Suprapubic skin (tissue), 4 donors: ENCODE measurements at regions not wholly inside any gene's neighbourhood (a gene's known extent, or its start where the extent isn't known, plus 50 kb on each side); places are given as distances from the start of the nearest gene placed in this dataset.

ENCODE experiments used
- EP300 ChIP-seq: sonication (generic); formaldehyde crosslinking; IDR thresholded peaks from one replicate; pipeline ENCODE4 v1.6.1; 2017; ENCODE audit warnings: antibody characterized with exemption
- POLR2A ChIP-seq, 2 donors: fragments of 450-650 bp; IDR thresholded peaks; one replicate each; pipeline ENCODE4 v1.6.1; 2017; ENCODE audit warnings: antibody characterized with exemption in 2 of 2, mild to moderate bottlenecking in 2 of 2, moderate library complexity in 2 of 2
- POLR2AphosphoS5 ChIP-seq, 3 donors: sonication (generic); formaldehyde crosslinking; IDR thresholded peaks; one replicate each; pipeline ENCODE4 v1.6.1; 2017; ENCODE audit warnings: antibody characterized with exemption in 3 of 3
- TF ChIP-seq, protein P1 (sequence below), 2 donors: fragments of 200-600 bp in 1 of 2; fragments of 450-650 bp in 1 of 2; sonication (generic) in 1 of 2; IDR thresholded peaks; one replicate each; pipeline ENCODE4 v1.5.1; 2016 to 2019; ENCODE audit warnings: antibody characterized with exemption in 2 of 2, mild to moderate bottlenecking in 1 of 2, moderate library complexity in 1 of 2

DNA sequence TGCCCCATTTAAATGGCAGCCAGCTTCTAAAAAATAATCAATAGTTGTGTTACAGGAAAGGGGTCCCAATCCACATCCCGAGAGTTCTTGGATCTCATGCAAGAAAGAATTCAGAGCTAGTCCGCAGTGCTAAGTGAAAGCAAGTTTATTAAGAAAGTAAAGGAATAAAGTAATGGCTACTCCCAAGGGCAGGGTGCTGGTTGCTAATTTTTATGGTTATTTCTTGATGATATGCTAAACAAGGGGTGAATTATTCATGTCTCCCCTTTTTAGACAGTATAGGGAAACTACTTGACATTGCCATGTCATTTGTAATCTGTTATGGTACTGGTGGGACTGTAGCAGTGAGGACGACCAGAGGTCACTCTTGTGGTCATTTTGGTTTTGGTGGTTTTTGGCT is 591.3 kb downstream of the LRFN5 start:
- TF ChIP-seq, protein P1, sequence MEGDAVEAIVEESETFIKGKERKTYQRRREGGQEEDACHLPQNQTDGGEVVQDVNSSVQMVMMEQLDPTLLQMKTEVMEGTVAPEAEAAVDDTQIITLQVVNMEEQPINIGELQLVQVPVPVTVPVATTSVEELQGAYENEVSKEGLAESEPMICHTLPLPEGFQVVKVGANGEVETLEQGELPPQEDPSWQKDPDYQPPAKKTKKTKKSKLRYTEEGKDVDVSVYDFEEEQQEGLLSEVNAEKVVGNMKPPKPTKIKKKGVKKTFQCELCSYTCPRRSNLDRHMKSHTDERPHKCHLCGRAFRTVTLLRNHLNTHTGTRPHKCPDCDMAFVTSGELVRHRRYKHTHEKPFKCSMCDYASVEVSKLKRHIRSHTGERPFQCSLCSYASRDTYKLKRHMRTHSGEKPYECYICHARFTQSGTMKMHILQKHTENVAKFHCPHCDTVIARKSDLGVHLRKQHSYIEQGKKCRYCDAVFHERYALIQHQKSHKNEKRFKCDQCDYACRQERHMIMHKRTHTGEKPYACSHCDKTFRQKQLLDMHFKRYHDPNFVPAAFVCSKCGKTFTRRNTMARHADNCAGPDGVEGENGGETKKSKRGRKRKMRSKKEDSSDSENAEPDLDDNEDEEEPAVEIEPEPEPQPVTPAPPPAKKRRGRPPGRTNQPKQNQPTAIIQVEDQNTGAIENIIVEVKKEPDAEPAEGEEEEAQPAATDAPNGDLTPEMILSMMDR (IDR thresholded peaks at IDR 0.05) = no peak
- TF ChIP-seq POLR2AphosphoS5 (IDR thresholded peaks at IDR 0.05) (no peak), EP300 (no peak), POLR2A (IDR thresholded peaks at IDR 0.05) (no peak)
